Esophagus mucosa (tissue), 1 donor: ENCODE measurements at regions not wholly inside any gene's neighbourhood (a gene's known extent, or its start where the extent isn't known, plus 50 kb on each side); places are given as distances from the start of the nearest gene placed in this dataset.
A peak's percentile ranks its signal among the peaks of the same experiment; 100 is the strongest.

ENCODE experiments used
- ATAC-seq: fragments of 200-7000 bp; cut with Tn5 transposase; one replicate; pipeline ENCODE4 v1.9.1; 2020
- donor health status: DM: yes; HTN: yes; CAD: no.

DNA sequence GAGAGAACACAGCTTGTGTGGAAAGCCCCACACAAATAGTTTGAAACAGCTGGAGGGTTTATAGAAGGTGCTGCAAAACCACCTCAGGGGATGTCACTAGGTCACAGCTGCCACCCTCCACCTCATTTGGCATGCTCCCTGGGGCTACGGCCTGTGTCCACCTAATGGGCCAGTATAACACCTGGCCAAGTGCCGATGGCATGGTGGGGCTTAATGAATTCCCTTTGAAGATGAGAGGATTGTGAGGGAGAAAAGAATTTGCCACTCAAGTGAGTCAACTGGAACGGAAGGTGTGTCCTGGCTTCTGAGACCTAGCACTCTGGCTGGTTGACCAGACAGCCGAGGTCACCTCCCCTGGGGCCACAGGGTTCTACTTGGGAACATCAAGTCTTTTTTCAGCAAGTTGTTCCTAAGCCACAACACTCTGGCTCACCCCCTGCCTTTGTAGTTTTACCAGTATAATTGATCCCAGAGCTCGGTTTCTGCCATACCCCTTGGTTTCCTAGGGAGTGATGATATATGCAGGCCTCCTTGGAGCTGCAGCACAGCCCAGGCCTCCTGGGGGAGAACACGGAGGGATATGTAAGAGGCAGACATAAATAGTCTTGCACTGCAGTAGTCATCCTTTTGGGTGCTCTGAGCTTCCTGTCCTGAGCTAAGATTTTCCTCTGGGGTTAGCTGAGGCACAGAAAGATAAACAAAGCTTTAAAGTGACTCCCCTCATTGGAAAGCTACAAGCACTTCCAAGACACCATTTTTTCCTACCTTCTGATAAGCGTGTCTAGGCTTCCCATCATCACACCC is 178.2 kb upstream of the LPP start:
- no peak for ATAC-seq

GRCh38 chr3:187976365-187976900 is 177.5 kb upstream of the LPP start:
- no peak for ATAC-seq

DNA sequence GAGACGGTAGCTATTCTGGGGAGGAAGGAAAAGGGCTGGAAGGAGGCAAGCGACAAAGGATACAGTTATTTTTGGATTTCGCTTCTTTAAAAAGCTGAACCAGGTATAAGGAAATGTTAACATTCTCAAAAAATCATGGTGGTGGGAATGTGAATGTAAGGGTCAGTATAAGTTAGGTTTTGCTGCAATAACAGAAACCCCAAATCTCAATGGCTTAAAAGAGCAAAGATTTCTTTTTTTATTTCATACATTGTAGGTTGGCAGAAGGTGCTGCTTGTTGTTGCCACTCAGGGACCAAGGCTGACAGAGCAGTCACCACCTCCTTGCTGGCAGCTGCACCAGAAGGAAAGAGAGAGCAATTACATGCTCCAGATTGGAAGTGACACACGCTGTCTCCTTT is 176.3 kb upstream of the LPP start:
- ATAC-seq, result no peak

DNA sequence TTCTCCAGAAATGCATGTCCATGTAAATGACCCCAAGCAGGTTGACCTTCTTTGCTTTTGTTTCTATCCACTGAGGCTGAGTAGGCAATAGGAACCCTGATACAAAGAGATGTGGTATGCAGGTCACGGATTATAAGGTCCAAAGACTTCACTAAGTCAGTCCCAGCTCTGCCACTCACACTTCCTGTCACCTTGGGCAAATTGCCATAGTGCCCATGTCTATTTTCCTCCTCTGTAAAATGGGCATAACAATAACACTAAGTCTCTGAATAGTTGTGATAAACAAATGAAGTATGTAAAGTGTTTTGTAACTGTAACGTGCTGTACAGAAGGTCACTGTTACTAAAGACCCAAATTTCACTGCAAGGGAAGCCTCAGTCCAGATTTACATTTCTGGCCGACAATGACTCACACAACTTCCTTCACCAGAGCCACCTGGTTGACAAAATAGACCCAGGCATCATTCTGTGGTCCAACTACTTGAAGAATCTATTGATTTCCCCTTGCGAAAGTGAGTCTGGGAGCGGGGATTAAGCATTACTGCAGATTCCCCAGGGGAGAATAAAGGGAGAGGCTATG is 175.4 kb upstream of the LPP start:
- peak; percentile 22 for ATAC-seq

DNA sequence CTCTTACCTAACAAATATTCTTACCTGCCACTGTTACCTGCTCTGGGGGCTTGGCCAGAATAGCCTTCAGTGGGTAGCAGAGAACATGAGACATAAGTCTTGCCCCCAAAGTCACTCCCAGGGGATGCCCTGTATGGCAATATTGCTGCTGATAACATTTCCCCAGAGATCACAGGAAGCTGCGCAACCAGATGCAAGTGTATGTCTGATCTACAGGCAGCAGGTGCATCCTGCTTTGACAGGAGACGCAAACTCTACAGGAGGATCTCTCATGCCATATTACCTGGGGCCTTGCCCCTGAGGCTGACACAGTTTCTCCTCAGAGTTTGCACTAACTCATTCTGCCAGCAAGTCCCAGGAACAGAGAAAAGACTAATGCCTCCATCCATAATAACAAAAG is 174.4 kb upstream of the LPP start:
- peak; percentile 48 for ATAC-seq

DNA sequence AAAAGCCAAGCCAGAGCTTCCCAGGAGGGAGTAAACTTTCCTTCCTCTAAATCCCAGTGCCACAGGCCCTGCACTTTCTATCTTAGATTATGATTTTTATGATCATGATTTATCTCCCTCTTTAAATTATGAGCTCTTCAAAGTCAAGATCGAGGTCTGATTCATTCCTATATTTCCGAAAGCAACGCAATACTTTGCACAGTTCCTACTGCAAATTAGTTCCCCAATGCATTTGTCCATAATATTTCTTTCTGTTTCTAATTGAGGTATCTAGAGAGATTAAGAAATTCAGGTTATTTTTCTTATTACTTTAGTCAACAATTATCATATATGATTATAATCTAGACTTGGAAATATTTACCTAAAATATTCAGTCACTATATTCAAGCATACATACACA is 173.1 kb upstream of the LPP start:
- ATAC-seq, result no peak

DNA sequence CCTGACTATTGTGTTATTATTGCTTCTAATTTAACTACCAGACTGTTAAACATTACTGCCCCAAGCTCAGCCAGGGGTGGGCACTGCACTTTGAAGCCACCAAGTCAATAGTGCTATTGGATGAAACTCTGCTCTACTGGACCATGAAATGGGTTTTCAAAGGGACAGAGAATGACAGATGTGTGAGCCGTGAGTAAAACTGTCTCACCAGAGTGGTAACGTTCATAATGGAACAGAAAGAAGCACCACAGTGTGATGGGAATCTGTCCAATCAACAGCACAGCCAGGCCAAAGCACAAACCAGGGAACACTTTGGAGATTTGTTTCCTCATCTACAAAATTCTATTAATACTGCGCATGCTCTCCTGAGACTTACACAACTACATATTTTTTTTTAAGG is 171.8 kb upstream of the LPP start:
- ATAC-seq, result no peak

DNA sequence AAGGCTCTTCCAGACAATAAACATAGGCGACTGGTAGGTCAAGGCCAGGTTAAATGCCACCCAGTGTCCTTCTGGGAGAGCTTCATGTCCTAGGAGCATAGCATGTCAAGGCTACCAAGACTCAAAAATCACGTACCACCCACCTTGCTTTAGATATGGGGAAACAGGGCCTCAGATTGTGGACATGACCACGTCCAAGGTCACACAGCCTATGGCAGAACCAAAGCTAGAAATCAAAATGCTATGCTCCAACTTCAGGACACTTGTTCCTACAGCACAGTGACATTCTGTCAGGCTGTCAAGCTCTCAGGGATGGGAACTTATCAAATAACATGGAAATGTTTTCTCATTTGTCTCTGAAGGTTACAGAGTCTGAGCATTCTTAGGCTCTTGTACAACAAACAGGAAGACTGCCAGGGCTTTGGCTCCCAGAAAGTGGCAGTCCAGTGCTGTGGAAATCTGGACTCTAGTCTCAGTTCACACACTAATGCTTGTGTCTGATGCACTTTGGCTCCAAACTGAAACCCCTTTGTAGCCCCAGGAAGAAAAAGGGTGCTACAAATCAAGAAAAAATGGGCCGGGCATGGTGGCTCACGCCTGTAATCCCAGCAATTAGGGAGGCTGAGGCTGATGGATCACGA is 170.4 kb upstream of the LPP start:
- ATAC-seq, result no peak

DNA sequence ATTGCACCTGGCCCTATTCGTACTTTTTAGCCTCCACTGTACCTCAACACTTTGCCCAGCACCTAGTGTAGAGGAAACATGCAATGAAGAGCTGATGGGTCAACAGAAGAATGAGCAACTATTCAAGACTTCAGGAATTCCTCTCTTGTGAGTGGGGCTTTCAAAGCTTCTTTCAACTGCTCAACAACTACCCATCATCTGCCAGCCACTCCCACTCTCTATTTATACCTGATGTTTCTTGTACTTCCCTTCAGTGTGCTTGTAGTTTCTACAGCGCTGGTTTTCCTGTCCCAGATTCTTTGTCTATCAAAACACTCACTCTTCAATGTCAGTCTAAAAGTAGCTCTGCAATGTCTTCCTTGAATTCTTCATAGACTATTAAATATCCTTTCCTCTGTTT is 168.3 kb upstream of the LPP start:
- no peak for ATAC-seq

DNA sequence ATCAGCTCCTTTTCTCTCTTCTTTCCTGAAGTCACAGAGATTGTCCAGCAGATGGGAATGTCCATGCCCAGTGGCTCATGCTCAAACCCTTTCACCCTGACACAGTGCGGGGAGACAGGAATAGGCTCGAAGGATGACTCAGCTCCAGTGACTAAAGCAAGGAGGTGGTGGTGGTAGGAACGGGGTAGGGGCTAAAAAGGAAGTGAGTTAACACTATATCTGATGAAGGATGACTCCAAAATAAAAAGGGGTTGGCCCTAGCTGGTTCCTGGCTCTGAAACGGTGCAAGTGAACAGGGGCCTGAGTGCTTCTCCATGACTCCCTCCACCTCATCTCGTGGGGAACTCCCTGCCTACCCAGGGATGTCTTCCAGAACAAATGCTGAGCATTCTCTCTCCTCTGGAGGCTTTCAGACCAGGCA is 167.4 kb upstream of the LPP start:
- ATAC-seq, result peak; percentile 63

DNA sequence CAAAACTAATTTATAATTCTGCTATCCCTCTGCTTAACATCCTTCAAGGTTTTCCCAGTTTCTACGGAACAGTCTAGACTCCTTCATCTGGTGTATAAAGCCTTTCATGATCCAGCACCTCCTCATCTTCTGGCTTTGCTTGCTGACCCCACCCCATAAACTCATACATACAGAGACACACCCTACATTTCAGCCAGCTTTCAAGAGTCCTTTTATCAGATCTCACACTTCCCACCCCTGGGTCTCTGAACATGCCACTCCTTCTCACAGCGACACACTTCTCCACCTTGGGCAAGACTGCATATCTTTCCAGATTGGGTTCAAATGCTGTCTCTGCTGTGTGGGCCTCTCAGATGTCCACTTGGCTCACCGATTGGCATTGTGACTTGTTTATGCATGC is 166.8 kb upstream of the LPP start:
- no peak for ATAC-seq

- no peak for ATAC-seq
Observed at GRCh38 chr3:187987924-187988323, 166.0 kb upstream of the LPP start.

GRCh38 chr3:187989575-187990153 is 164.3 kb upstream of the LPP start:
- no peak for ATAC-seq

DNA sequence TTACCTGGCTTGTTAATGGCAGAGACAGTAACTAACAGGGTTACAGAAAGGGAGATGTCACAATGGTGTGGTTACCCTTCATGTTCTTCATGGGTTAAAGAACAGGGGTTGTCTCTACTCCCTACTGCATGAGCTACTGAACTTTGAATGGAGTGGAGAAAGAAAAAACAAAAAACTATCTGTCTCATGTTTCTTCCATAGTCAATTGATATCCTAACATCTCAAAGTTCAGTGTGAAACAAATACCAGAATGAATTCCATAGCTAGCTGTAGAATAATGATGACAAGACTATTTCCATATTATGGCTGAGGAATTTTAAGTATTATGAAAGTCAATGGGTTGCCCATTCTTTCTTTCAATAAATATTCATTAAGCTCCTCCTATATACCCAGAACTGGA is 161.3 kb upstream of the LPP start:
- ATAC-seq, result no peak

DNA sequence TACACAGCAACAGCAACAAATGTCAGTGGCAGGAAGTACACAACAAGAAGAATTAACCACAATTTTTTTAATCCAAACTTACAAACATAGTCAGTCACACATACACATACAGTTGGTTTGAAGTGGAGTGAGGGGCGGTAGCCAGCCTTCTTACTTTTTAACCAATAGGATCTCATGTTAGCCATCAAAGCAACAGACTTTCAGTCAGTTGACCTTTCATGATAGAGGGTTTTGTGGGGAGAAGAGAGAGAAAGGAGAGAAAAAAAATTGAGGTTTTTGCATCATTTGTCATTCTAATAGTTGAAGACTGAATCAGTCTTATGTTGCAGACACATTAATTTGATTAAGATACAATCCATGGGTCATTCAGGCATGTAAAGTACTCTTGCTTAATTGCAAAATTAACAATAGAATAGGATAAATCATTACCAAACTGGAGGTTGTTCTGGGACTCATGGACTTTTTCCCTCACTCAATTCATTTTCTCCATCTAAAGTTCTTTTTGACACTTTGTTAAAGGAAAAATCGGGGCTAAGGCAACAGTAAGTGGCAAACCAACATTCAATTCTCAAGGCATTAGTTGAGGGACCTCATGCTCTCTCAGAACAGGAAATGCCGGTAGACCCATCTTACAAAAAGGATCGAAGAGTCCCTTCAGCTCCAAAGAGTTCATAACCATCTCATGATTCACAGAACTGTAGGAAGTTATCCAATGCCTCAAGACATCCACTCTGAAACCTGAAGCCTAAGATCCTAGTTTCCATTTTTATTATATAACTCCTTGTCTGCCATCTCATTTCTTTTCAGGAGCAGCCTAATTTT is 159.5 kb upstream of the LPP start:
- ATAC-seq, result no peak

- no peak for ATAC-seq
Observed at GRCh38 chr3:187995043-187995400, 158.9 kb upstream of the LPP start.

DNA sequence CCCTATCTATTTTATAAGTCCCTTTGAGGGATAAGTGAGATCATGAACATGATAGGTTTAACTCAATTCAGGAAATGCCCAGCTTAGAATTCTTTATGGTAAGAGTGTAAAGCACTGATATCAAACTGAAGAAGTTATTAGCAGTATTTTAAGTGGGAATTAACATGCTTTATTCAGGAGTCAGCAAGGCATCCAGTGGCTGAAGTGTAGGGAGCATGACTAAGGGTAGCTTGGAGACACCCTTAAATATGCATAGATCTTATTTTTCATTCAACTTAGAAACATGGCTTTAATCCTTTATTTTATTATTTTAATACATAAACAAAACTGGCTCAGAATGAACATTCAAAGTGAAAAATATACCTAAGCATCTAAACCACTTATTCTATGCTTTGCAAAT is 158.3 kb upstream of the LPP start:
- no peak for ATAC-seq

- ATAC-seq, result no peak
Observed at GRCh38 chr3:187996609-187997008, 157.3 kb upstream of the LPP start.

DNA sequence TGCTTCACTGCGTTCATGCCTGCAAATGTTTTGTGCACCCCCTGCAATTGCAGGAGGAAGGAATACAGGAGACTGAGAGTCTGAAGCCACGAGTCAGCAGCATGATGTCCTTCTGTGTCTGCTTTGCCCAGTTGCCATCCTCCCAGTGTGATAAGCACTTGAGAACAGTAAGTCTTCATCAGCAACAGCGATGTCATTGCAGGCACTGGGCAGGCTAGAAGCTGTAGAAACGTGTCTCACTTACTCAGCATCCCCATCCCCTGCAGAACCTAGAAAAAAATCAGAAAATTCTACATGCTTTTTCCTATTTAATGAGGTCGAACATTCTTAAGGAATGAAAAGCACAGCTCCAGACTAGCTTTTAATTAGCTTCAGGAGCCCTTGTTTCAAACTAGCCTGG is 156.5 kb upstream of the LPP start:
- ATAC-seq, result no peak

DNA sequence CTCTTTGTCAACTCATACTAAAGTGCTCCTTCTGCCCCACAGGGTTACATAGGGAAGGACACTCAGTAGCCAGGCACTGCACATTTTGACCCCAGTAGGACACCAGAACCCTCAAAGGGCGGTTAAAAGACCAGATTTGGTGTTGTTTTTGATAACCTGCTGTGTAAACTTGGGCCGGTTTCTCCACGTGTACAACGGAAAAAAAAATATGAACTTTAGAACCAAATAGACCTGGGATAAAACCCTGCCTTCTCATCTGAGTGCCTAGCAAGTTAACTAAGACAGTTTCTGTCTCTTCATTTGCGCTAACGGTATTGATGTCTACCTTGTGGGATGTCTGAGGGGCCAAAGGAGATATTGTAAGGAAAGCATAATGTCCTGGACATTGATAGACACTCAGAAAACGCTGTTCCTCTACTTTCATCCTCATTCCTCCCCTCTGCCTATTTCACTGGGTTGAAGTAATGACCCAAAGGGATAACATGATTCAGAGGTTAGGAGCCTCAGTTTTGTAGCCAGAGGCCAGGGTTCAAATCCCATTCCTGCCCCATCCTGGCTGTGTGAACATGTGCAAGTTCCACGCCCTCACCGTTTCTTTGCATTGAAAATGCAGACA is 155.9 kb upstream of the LPP start:
- no peak for ATAC-seq

GRCh38 chr3:187998611-187999010 is 155.3 kb upstream of the LPP start:
- no peak for ATAC-seq

GRCh38 chr3:187999821-188000220 is 154.1 kb upstream of the LPP start:
- ATAC-seq, result no peak
